ENCODE measurements at regions not wholly inside any gene's neighbourhood (a gene's known extent, or its start where the extent isn't known, plus 50 kb on each side); places are given as distances from the start of the nearest gene placed in this dataset.

- TF ChIP-seq POLR2A (IDR thresholded peaks at IDR 0.05; ENCODE audit: low read length) (no peak), GATA1 (IDR thresholded peaks at IDR 0.05; ENCODE audit: low read depth, low read length) (no peak)
- DNase-seq, result no peak
Measured at GRCh38 chr6:22468256-22468965, 101.0 kb upstream of the HDGFL1 start.

DNA sequence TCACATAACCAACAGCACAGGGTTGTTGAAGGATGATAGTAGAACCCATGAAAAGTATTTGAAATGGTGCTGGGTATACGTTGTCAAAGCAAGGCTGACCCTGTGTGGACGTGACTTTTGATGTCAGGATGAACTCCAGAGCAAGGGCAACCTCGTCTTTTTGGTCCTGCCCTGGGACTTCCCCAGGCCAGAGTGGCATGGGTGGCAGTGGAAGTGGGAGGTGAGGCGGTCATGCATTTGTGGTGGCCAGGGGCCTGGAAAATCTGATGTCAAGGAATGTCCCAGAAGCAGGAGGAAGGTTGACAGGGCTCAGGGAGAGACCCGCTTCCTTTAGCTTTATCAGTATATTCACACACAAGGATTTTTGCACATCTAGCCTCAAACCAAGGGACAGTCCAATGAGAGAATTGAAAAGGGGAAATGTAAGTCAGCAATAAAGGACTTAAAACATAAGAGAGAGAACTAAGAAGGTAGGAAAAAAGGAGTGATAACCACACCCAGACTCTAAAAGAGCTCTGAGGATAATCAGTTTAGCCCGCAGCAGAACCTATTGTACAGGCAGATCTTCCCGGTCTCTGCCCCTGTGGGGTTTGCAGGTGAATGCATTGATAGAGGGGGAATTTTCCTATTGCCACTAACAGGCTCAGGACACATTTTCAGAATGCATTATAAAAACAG lies 98.8 kb upstream of the HDGFL1 start:
- DNase-seq, result no peak
- no peak for TF ChIP-seq POLR2A (IDR thresholded peaks at IDR 0.05; ENCODE audit: low read length)
- TF ChIP-seq GATA1 (IDR thresholded peaks at IDR 0.05; ENCODE audit: low read depth, low read length), result no peak

- no peak for DNase-seq
- TF ChIP-seq GATA1 (IDR thresholded peaks at IDR 0.05; ENCODE audit: low read depth, low read length) (no peak), POLR2A (IDR thresholded peaks at IDR 0.05; ENCODE audit: low read length) (no peak)
Measured at GRCh38 chr6:22471132-22471690, 98.2 kb upstream of the HDGFL1 start.

GRCh38 chr6:22471746-22472145 lies 97.6 kb upstream of the HDGFL1 start:
- DNase-seq, result no peak
- TF ChIP-seq POLR2A (IDR thresholded peaks at IDR 0.05; ENCODE audit: low read length) (no peak), GATA1 (IDR thresholded peaks at IDR 0.05; ENCODE audit: low read depth, low read length) (no peak)

GRCh38 chr6:22473991-22474682 lies 95.2 kb upstream of the HDGFL1 start:
- TF ChIP-seq GATA1 (IDR thresholded peaks at IDR 0.05; ENCODE audit: low read depth, low read length) (no peak), POLR2A (IDR thresholded peaks at IDR 0.05; ENCODE audit: low read length) (no peak)
- DNase-seq, result no peak

GRCh38 chr6:22476811-22477390 lies 92.5 kb upstream of the HDGFL1 start:
- TF ChIP-seq POLR2A (IDR thresholded peaks at IDR 0.05; ENCODE audit: low read length), result no peak
- no peak for TF ChIP-seq GATA1 (IDR thresholded peaks at IDR 0.05; ENCODE audit: low read depth, low read length)
- DNase-seq, result no peak

GRCh38 chr6:22497276-22497675 lies 72.1 kb upstream of the HDGFL1 start:
- no peak for DNase-seq
- TF ChIP-seq GATA1 (IDR thresholded peaks at IDR 0.05; ENCODE audit: low read depth, low read length) (no peak), POLR2A (IDR thresholded peaks at IDR 0.05; ENCODE audit: low read length) (no peak)

- TF ChIP-seq GATA1 (IDR thresholded peaks at IDR 0.05; ENCODE audit: low read depth, low read length) (no peak), POLR2A (IDR thresholded peaks at IDR 0.05; ENCODE audit: low read length) (no peak)
- no peak for DNase-seq
Measured at GRCh38 chr6:22499815-22500214, 69.6 kb upstream of the HDGFL1 start.

GRCh38 chr6:22506496-22506895 lies 62.9 kb upstream of the HDGFL1 start:
- TF ChIP-seq GATA1 (IDR thresholded peaks at IDR 0.05; ENCODE audit: low read depth, low read length), result no peak
- TF ChIP-seq POLR2A (IDR thresholded peaks at IDR 0.05; ENCODE audit: low read length), result no peak
- DNase-seq, result no peak

- TF ChIP-seq POLR2A (IDR thresholded peaks at IDR 0.05; ENCODE audit: low read length), result no peak
- no peak for TF ChIP-seq GATA1 (IDR thresholded peaks at IDR 0.05; ENCODE audit: low read depth, low read length)
- DNase-seq, result no peak
Measured at GRCh38 chr6:22512686-22513427, 56.5 kb upstream of the HDGFL1 start.

DNA sequence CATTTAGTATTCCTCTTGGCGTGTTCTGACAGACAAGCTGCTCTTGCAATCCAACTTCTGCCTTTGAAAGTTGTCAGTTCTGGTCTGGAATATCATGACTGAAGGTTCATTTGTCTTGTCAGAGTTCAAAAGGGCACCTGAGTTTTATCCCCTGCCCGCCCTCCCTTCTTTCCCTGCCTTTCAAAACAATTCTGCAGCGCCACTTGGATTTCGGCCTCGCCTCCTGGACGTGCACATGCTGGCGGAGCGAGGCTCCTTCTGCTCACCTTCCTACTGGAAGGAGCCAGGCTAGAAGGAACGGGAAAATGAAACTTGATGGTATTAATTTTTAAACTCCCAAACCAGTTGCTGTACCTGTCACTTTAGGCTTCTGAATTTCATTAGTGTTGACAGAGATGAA lies 55.7 kb upstream of the HDGFL1 start:
- DNase-seq, result no peak
- TF ChIP-seq POLR2A (IDR thresholded peaks at IDR 0.05; ENCODE audit: low read length) (no peak), GATA1 (IDR thresholded peaks at IDR 0.05; ENCODE audit: low read depth, low read length) (no peak)

GRCh38 chr6:22519237-22519636 lies 50.1 kb upstream of the HDGFL1 start:
- DNase-seq, result no peak
- TF ChIP-seq POLR2A (IDR thresholded peaks at IDR 0.05; ENCODE audit: low read length) (no peak), GATA1 (IDR thresholded peaks at IDR 0.05; ENCODE audit: low read depth, low read length) (no peak)

Measured in erythroblast (primary cell).